GM03348 (cell line): ENCODE measurements at regions not wholly inside any gene's neighbourhood (a gene's known extent, or its start where the extent isn't known, plus 50 kb on each side); places are given as distances from the start of the nearest gene placed in this dataset.

ENCODE experiments used
- DNase-seq: peaks from one replicate; pipeline ENCODE4 v3.0.0; 2012; ENCODE audit warnings: low spot score

DNA sequence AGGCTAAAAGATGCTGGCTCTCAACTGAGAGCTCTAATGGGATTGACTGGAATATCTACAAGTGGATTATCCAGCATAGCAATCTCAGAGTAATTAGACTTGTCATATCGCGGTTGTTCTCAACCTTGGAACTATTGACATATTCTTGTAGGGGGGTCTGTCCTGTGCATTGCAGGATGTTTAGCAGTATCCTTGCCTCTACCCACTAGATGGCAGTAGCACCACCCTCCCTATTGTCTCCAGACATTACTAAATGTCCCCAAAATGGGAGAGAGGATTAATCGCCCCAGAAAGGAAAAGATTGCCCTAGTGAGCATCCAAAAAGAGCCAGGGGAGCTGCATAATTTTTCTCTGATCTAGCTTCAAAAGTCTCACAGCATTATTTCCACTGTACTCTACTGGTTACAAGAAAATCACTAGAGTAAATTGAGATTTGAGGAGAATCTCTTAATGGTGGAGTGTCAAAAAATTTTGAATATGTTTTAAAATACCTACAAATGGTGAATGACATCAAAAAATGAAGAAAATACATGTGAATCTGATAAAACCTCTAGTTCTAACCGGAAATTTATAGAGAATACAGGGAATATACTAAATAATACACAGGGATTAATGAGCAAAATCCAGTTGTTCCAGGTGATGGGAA, 388.2 kb upstream of the AGTR1 start:
- peak; percentile 50 for DNase-seq

DNA sequence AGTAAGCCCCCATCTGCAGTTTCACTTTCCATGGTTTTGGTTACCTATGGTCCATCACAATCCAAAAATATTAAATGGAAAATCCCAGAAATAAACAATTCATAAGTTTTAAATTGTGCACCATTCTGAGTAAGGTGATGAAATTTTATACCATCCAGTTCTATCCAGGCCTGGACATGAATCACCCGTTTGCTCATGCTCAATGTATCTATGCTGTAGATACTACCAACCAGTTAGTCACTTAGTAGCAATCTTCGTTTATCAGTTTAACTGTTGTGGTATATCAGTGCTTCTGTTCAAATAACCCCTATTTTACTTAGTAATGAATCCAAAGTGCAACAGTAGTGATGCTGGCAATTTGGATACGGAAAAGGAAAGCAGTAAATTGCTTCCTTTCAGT, 381.9 kb upstream of the AGTR1 start:
- no peak for DNase-seq

DNA sequence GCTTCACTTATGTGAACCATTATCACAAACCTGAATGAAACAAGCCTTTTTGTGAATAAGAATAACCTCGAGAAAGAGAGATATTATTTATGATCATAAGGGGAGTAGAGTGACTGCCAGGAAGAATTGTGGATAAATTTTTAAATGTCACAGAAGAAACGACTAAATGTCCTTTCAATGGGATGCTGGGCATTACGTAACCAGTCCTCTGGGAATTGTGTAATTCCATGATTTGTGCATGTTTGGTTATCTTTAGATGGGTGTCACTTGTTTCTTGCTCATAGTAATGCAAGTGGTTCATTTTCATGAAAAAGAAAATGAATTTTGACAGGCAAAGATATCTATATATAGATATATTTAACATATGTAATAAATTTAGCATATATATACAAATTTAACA, 379.5 kb upstream of the AGTR1 start:
- no peak for DNase-seq

DNA sequence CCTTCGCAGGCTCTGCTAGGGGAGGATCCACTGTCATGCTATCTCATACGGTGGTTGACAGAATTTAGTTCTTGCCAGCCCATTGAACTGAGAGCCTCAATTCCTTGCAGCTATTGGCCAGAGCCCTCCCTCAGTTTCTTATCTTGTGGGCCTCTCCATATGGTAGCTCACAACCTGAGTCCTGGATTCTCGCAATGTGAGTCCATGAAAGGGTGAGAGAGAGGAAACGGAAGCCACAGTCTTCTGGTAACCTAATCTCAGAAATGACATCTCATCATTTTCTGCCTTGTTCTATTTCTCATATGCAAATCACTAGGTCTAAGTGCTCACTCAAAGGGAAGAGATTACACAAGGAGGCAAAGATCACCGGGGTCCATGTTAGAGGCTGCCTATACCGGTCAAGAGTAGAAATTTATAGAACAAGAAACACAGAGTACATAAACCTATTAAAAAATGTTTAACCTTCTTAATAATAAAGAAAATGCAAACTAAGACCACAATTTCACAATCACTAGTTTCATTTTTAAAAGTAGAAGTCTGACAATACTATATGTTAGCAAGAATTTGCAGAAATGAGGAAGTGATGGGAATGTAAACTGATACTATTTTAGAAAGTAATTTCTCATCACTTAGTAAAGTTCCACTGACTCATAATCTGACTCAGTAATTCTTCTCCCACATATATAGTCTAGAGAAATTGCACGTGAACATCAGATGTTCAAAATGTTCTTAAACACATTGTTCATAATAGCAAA, 378.4 kb upstream of the AGTR1 start:
- DNase-seq, result peak; percentile 54

DNA sequence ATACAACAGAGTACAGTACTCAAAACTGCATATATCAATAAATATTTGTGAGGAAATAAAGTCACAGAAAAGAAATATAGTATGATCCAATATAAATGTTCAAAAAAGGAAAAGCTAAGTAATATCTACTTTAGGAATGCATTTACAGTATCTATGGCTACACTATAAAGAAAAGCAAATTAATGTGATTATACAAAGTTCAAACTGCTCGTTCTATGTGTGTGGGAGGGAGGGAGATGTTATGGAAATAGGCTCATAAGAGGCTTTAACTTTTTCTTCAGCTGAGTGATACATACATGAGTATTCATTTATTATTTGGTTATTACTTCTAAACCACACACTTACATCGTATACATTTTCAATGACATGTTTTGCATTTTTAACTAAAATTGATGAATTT, 377.7 kb upstream of the AGTR1 start:
- DNase-seq, result no peak

DNA sequence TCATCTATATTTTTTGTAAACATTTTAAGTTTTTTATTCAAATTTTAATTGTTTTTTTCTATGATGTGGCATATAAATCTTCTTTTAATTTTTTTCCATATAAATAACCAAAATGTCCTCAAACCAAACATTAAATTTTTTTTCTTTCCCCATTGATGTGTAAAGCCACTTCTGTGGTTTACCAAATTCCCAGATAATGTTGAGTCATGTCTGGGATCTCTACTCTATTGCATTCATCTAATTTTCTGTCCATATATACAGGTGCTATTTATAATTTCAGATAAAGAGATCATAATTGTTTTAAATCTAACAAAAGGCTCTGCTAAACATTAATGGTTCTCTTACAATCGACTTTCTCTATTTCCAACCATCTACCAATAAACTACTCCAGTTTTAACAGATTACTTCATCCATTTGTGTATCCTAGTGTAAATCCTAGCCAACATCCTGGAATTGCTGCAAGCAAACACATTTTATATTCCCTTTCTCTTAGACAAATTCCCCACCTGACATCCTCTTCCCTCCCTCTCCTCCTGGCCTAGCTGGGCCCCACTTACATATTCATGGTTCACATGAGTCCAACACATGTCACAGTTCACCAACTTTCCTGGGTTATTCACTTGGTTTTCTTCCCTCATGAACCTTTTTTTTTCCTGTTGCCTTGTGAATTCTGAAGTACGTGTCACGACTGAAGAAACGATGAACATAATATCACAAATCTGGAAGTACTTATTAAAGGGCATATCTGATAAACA, 368.0 kb upstream of the AGTR1 start:
- peak; percentile 10 for DNase-seq

DNA sequence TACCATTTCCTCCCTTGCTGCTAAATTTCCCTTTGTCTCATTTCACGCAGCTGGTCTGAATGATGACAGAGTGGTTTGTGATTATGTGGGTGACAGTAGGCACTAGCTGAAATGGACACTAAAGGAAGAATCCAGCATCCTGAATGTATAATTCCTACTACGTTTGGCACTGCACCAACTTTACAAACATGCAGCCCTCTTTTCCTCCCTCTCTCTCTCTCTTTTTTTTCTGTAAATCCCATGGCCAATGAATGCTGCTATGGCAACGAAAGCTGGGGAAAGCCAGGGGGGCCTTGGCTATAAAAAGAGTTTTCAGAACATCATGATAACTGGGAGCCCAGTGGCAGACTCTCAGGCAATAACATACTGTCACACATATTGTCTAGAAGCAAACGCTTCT, 367.2 kb upstream of the AGTR1 start:
- DNase-seq, result no peak

DNA sequence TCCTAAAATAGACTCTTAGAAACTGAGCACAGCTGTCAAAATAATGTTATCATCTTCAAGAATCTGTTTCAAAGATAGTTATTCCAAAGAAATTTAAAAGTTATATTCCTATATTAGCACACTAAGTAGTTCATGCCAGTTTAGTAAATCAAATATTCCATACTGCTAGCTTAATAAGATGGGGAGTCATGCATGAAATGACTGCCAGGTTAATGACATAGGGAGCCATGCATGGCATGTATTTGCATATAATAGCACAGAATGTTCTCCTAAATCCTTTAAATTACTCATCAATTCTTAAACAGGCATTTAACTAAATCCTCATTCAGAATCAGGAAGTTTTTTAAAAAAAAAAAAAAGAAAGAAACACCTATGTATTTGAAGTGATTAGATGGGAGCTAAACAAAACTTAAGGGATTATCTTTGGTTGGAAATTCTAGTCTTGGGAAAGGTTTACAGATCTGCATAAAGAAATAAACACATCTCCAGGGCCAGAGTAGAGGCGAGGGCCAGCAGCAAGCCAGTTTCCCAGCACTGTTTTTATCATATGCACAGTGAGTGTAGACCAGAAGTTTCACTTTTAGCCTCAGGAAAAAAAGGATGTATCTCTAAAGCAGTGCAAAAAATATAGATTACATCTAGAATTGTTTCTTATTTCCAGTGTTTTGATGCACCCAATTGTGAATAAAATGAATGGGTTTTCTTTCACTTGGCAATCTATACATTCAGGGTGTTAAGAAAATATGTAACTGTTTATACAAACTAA, 366.4 kb upstream of the AGTR1 start:
- no peak for DNase-seq

DNA sequence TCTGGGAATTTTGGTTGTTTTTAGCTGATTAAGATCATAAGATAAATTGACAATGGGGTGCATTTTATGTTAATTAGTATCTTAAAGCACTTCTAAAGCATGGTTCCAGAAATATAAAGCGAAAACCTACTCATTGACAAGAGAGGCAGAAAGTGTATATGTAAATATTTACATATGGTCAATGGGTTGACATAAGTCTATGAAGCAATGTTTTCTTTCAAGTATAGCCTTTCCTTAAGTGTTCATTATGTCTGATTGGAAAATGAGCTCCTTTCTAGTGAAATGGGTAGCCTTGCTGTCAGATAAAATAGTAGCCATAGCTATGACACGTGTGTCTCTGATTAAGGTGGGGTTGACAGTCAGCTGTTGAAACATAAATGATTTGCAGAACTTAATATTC, 365.2 kb upstream of the AGTR1 start:
- no peak for DNase-seq

DNA sequence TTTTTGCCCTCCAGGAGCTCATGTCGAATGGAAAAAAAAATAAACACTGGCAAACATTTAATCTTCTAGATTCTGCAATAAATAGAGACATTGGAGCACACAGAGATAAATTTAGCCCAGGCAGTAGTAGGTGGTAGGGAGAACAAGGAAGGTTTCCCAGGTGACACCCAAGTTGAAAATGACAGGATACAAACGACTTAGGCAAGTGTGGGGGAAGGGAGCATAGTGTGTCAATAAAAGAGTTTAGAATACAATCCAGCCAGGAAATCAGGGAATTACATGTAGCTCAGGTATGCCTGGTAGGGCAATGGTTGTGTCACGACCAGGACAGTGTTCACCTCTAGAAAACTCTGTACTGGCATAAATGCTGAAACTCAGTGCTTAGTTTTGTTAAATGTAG, 364.6 kb upstream of the AGTR1 start:
- DNase-seq, result no peak

DNA sequence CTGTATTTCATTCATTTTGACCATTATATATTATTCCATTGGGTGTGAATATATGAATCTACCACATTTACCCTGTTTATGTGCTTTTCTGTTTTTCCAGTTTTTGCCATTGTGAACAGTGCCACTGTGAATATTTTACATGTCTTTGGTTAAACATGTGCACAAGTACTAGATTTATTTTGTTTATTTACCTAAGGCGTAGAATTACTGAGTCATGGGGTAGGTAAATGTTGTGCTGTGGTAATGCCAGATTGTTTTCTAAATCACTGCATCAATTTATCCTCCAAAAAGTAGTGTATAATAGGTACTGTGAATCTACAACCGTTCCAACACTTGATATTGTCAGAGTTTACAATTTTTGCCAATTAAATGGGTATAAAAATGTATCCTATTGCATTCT, 362.1 kb upstream of the AGTR1 start:
- no peak for DNase-seq

DNA sequence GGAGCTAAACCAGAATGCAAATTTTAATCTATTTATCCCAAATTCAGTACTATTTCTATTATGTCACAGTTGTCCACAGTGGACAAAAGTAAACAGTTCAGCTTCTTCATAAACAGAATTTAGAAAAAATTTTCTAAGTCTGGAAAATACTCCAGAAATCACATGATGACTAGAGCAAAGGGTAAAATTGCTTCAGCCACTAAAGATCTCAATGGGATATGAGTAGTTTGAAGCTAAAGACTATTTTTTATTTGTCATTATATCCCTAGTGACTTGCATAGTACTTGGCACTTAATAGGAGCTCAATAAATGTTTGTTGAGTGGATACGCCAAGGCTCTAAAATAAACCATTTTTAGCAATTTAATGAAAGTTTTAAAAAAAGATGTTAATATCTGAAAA, 354.3 kb upstream of the AGTR1 start:
- no peak for DNase-seq

DNA sequence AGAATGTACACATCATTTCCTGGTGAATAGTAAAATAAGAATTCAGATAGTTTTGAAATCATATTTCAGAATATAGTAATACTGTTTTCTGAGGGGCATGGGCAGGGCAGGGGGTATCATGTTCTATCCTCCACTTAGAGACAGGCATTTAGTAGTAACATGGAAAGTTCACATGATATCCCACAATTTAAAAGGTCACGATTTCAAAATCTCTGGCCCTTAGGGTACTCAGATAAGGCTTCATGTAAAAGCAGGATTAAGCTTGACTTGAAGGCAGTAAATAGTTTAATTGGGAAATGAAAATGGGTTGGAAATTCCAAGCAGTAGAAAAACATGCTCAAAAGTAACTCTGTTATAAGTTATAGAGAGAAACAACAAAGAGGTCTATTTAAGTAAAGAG, 353.2 kb upstream of the AGTR1 start:
- no peak for DNase-seq

DNA sequence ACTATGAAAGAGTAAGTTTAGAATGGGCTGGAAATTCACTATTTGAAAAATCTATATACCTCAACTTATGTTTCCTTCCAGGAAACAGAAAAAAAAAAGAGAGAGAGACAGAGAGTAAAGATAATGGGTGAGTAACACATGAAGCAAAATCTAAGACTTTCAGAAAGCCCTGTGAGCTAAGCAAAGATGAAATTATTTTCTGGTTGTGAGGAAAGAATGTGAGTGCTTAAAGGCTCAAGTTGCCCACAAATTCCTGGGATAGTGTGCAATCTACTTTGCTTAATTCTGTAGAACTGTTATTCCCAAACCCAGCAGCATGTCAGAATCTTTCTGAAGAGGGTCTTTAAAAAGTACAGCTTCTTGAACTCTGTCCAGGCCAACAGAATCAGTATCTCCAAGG, 337.7 kb upstream of the AGTR1 start:
- peak; percentile 21 for DNase-seq

DNA sequence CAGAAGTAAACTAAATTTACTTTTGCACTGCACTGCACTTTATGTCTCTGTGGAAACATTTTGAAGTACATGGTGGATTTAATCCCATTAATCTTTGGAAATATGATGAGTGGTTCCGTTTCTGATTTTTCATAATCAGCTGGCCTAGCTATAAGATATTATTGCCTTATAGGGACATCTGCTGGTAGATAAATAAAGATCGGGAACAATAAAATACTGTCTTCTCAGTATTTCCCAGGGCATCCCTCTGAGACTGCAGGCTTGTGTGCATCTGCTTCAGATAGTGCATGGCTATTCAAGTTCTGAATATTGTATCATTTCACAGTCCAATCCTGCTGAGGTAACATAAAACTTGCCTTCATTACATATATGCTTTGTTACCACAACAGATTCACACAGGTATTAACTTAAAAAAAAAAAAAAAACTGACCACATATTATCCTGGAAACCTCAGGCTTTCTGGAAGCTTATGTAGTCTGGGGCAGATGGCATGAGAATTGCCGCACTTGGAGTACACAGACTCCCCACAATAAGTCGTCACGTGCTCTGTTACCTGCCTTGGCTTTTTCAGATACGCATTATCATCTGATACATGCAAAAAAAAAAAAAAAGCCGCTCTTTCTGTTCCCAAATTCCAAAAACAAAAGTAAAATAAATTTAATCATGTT, 330.8 kb upstream of the AGTR1 start:
- peak; percentile 15 for DNase-seq

DNA sequence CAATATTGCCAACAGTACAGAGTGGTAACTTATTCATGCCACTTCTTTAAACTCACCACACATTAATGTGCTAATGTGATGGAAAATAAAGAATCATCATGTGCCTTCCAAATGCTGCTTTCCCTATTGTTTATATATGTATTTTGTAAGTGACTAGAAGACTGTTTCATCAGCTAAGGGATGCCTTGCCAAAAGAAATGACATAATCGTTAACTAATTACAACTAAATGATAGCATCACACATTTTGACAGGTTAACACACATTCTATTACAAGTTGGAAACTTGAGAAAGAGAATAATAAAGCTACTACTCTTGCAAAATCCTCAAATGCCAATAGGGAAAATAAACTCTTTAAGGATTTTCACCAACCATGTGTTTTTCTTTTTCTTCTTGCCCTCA, 329.9 kb upstream of the AGTR1 start:
- no peak for DNase-seq

DNA sequence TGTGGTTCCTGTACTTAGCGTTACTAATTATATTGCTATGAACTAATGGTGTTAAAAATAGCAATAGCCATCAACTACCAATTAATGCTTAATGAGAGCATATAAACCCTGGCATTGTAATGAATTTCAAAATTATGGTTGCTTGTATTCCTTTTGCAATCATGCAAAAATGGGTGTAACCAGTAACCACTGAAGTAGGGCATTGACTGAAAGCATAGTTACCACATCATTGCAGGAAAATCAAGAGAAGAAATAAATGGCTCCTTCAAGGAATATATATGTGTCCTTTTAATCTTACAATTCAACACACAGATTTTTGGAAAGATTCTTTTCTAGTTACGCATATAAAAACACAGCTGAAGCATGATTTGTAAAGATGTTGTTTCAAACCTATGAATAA, 328.3 kb upstream of the AGTR1 start:
- no peak for DNase-seq

DNA sequence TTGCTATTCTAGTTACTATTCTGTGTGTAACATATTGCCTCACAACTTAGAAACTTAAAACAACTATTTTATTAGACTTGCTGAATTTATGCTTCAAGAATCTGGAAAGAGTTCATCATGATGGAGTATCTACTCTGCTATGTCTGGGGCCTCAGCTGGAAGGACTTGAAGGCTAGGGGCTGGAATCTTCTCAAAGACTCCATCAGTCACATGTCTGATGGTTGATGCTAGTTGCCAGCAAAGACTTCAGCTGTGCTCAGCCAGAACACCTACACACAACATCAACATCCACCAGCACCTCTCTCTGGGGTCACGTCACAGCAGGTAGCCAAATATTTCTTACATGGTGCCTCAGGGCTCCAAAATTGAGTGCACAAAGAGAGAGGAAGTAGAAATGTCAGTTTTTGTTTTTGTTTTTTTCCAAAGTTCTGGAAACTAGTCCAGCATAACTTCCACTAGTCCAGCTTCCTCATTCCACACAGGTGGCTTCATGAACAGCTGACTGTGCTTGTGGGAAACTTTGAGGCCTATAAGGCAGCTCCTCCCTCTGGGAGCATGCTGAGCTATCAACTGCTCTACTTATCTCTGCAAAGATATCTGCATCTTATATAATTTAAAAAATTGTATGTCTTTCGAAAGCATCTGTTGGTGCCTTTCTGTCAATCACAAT, 325.4 kb upstream of the AGTR1 start:
- DNase-seq, result no peak

DNA sequence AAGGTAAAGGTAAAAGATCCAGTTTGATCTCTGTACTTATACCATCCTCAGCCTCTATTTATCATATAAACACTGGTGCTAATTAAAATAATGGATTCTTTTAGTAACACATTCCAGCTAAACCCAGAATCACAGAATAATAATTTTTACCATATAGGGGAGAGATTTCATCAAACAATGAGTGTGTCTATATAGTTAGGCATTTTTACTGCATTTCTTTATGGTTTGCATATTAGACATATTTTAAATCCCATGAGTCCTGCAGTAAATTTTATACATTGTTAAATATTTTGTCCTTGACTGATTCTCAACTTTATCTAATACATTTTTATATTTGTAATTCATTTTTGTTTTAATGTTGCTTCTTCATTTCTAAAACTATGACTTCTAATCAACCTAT, 323.7 kb upstream of the AGTR1 start:
- DNase-seq, result no peak

DNA sequence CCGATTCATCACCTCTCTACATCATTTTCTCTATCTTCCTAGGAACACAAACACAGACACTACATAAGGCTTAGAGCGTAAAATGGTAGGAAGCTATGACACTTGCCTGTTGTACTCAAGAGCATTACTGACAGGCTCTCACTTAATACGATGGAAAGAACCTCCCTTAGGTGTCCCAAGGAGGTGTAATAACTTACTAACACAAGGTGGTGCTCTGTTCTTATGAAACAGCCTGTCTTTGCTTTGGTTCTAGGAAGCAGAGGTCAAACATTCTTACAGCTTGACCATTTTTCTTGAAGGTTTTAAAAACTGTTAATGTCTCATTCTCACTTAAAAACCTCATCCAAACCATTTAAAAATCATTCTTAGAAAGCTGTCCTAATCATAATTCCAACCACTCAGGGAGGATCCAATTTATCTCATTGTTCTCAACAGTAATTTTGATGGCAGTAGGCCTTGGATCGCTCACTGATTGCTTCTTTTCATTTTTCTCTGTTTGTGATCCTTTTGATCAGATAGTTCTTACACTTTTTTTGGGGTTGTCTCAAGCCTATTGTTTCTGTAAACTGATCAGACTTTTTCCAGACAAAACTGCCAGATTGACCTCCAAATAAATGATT, 317.8 kb upstream of the AGTR1 start:
- DNase-seq, result peak; percentile 57

DNA sequence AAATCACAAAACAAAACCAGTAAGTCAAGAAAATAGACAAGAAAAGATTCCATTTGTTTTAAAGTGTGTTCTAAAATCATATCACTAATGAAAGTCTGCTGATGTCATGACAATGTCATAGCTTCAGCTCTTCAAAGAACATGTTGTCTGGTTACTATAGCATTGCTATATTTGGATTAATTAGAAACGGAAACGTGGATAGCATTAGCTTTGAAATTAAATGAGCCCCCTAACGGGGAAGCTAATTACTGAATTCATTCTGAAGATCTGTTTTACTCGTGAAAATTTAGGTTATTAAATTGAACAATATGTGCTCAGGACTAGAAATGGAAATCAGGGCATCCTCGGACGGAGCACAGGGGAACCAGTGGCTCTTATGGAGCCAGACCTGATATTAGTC, 316.7 kb upstream of the AGTR1 start:
- no peak for DNase-seq
